T47D (cell line): ENCODE measurements at regions not wholly inside any gene's neighbourhood (a gene's known extent, or its start where the extent isn't known, plus 50 kb on each side); places are given as distances from the start of the nearest gene placed in this dataset.

Experiments used
- DNase-seq, 2 experiments: peaks; one replicate each; pipeline versions ENCODE4 v3.0.0 to v3.0.0-alpha.2; 2011 to 2012; ENCODE audit warnings: low read depth in 1 of 2, low spot score in 1 of 2
- JUND ChIP-seq: IDR thresholded peaks from 2 replicates; pipeline ENCODE4 v1.6.1; 2012; ENCODE audit warnings: low read depth
- in situ Hi-C: cut with HindIII; loops from 2 replicates; pipeline ENCODE4 v1.10.0; 2016; ENCODE audit warnings: low sequenced_read_pairs, low pct_unique_long_range_greater_than_20kb

- DNase-seq = no peak
- in situ Hi-C loops = no loop called here
- no peak for TF ChIP-seq JUND
Measured at GRCh38 chr2:238635647-238636051, 208.9 kb downstream of the ASB1 start.

- in situ Hi-C loops = no loop called here
- no peak for TF ChIP-seq JUND
- DNase-seq = no peak
Measured at GRCh38 chr2:238636269-238637073, 209.7 kb downstream of the ASB1 start.

GRCh38 chr2:238638100-238638981 lies 209.5 kb upstream of the TWIST2 start:
- no peak for TF ChIP-seq JUND

GRCh38 chr2:238638982-238639628 lies 208.8 kb upstream of the TWIST2 start:
- TF ChIP-seq JUND = no peak
- in situ Hi-C loops = no loop called here
- no peak for DNase-seq

More at GRCh38 chr2:238638100-238638981, 209.5 kb upstream of the TWIST2 start:
- DNase-seq = no peak
- in situ Hi-C loops = no loop called here

GRCh38 chr2:238640486-238640885 lies 207.4 kb upstream of the TWIST2 start:
- in situ Hi-C loops = no loop called here

GRCh38 chr2:238642973-238643372 lies 204.9 kb upstream of the TWIST2 start:
- no peak for TF ChIP-seq JUND
- in situ Hi-C loops = no loop called here
- no peak for DNase-seq

More at GRCh38 chr2:238640486-238640885, 207.4 kb upstream of the TWIST2 start:
- no peak for DNase-seq
- TF ChIP-seq JUND = no peak

- TF ChIP-seq JUND = no peak
- DNase-seq = no peak
- in situ Hi-C loops = no loop called here
Measured at GRCh38 chr2:238643400-238643907, 204.4 kb upstream of the TWIST2 start.

- DNase-seq = no peak
- TF ChIP-seq JUND = no peak
- in situ Hi-C loops = no loop called here
Measured at GRCh38 chr2:238644095-238645081, 203.5 kb upstream of the TWIST2 start.

- no peak for TF ChIP-seq JUND
- in situ Hi-C loops = no loop called here
- DNase-seq = no peak
Measured at GRCh38 chr2:238645095-238645494, 202.8 kb upstream of the TWIST2 start.

GRCh38 chr2:238645716-238646115 lies 202.2 kb upstream of the TWIST2 start:
- TF ChIP-seq JUND = no peak
- in situ Hi-C loops = no loop called here
- DNase-seq = no peak

- in situ Hi-C loops = no loop called here
- no peak for DNase-seq
- TF ChIP-seq JUND = no peak
Measured at GRCh38 chr2:238646281-238646680, 201.6 kb upstream of the TWIST2 start.

GRCh38 chr2:238646803-238647202 lies 201.1 kb upstream of the TWIST2 start:
- TF ChIP-seq JUND = no peak
- in situ Hi-C loops = no loop called here
- no peak for DNase-seq
